MM.1S (cell line): ENCODE measurements at regions not wholly inside any gene's neighbourhood (a gene's known extent, or its start where the extent isn't known, plus 50 kb on each side); places are given as distances from the start of the nearest gene placed in this dataset.

ENCODE experiments used
- DNase-seq: peaks from one replicate; pipeline ENCODE4 v3.0.0-alpha.2; 2015
- H2AFZ ChIP-seq: fragments of 300-600 bp; sonication (generic); 2 replicates; pipeline ENCODE4 v1.6.0; 2016; ENCODE audit warnings: antibody characterized with exemption, low read length
- H3F3A ChIP-seq: fragments of 300-600 bp; sonication (generic); 2 replicates; pipeline ENCODE4 v1.6.1; 2016; ENCODE audit warnings: mild to moderate bottlenecking, antibody characterized with exemption, low read length, moderate library complexity, mixed read lengths; ENCODE audit not compliant: insufficient read depth
- H3K27ac ChIP-seq: fragments of 300-600 bp; sonication (generic); 2 replicates; pipeline ENCODE4 v1.5.1; 2016; ENCODE audit warnings: mild to moderate bottlenecking, low read length
- H3K27me3 ChIP-seq: fragments of 300-600 bp; sonication (generic); replicated peaks from 2 replicates; pipeline ENCODE4 v1.6.0; 2016; ENCODE audit warnings: low read length; ENCODE audit not compliant: insufficient read depth
- H3K36me3 ChIP-seq: fragments of 300-600 bp; sonication (generic); replicated peaks from 2 replicates; pipeline ENCODE4 v1.6.1; 2016; ENCODE audit warnings: mild to moderate bottlenecking, low read length, mixed read lengths; ENCODE audit not compliant: insufficient read depth
- H3K4me1 ChIP-seq: fragments of 300-600 bp; sonication (generic); 2 replicates; pipeline ENCODE4 v1.6.1; 2016; ENCODE audit warnings: low read length, mixed read lengths
- H3K4me2 ChIP-seq: fragments of 300-600 bp; sonication (generic); 2 replicates; pipeline ENCODE4 v1.6.0; 2016; ENCODE audit warnings: low read depth, low read length
- H3K4me3 ChIP-seq: fragments of 300-600 bp; sonication (generic); 2 replicates; pipeline ENCODE4 v1.5.1; 2016; ENCODE audit warnings: low read length, mixed read lengths
- H3K79me2 ChIP-seq: fragments of 300-600 bp; sonication (generic); 2 replicates; pipeline ENCODE4 v1.6.1; 2016; ENCODE audit warnings: mixed run types, low read length, mixed read lengths
- H3K9ac ChIP-seq: fragments of 300-600 bp; sonication (generic); 2 replicates; pipeline ENCODE4 v1.6.1; 2016; ENCODE audit warnings: low read length, mixed read lengths
- H3K9me2 ChIP-seq: fragments of 300-600 bp; sonication (generic); replicated peaks from 2 replicates; pipeline ENCODE4 v1.6.1; 2016; ENCODE audit warnings: mild to moderate bottlenecking, low read length, mixed read lengths; ENCODE audit not compliant: insufficient read depth
- H3K9me3 ChIP-seq: fragments of 300-600 bp; sonication (generic); replicated peaks from 2 replicates; pipeline ENCODE4 v1.6.1; 2016; ENCODE audit warnings: mild to moderate bottlenecking, low read length, mixed read lengths; ENCODE audit not compliant: insufficient read depth
- H4K20me1 ChIP-seq: fragments of 300-600 bp; sonication (generic); 2 replicates; pipeline ENCODE4 v1.6.1; 2016; ENCODE audit warnings: mild to moderate bottlenecking, low read length, moderate library complexity, mixed read lengths; ENCODE audit not compliant: insufficient read depth
- EZH2 ChIP-seq: fragments of 300-600 bp; sonication (generic); optimal IDR thresholded peaks from 2 replicates; pipeline ENCODE3; 2017; ENCODE audit warnings: low read depth, mild to moderate bottlenecking, antibody characterized with exemption, low read length, mixed read lengths
- EZH2phosphoT487 ChIP-seq: fragments of 300-600 bp; sonication (generic); IDR thresholded peaks from 2 replicates; pipeline ENCODE4 v1.6.1; 2018; ENCODE audit warnings: antibody characterized with exemption, low read length
- TF ChIP-seq, protein P1 (sequence below): fragments of 300-600 bp; sonication (generic); IDR thresholded peaks from 2 replicates; pipeline ENCODE4 v1.5.1; 2016; ENCODE audit warnings: antibody characterized with exemption, low read length, mixed read lengths

DNA sequence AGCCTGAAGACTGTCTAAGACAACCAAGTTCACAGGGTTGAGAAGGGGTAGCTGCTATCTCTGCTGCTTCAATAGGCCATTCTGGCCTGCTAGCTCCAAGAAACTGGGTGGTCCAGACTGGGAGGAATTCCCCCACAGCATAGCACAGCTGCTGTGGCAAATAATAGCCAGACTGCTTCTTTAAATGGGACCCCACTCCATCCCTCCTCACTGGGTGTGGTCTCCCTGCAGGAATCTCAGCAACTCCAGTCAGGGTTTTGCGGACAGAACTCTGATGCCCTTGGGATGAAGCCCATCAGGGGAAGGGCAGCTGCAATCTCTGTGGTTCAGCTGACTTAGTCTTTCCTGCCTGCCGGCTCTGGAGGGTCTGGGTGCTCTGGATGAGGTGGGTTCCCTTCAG, 1018.6 kb upstream of the DIAPH2 start:
- Histone ChIP-seq H3K4me1 (peaks cover 26% of the 10 kb centered on the region), H3K9me2 (no peaks in the 10 kb centered on the region), H4K20me1 (no peaks in the 10 kb centered on the region), H3K27ac (no peak overlapping the region), H3K36me3 (no peaks in the 10 kb centered on the region), H3K4me2 (no peak overlapping the region), H3K9me3 (no peaks in the 10 kb centered on the region), H2AFZ (no peak overlapping the region), H3K4me3 (no peak overlapping the region), H3K9ac (no peak overlapping the region), H3K79me2 (no peaks in the 10 kb centered on the region), H3K27me3 (no peaks in the 10 kb centered on the region), H3F3A (peaks cover 3% of the 10 kb centered on the region; the same call in 1 of the 2 replicates)
- no peak for DNase-seq
- TF ChIP-seq, protein P1, sequence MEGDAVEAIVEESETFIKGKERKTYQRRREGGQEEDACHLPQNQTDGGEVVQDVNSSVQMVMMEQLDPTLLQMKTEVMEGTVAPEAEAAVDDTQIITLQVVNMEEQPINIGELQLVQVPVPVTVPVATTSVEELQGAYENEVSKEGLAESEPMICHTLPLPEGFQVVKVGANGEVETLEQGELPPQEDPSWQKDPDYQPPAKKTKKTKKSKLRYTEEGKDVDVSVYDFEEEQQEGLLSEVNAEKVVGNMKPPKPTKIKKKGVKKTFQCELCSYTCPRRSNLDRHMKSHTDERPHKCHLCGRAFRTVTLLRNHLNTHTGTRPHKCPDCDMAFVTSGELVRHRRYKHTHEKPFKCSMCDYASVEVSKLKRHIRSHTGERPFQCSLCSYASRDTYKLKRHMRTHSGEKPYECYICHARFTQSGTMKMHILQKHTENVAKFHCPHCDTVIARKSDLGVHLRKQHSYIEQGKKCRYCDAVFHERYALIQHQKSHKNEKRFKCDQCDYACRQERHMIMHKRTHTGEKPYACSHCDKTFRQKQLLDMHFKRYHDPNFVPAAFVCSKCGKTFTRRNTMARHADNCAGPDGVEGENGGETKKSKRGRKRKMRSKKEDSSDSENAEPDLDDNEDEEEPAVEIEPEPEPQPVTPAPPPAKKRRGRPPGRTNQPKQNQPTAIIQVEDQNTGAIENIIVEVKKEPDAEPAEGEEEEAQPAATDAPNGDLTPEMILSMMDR = no peak
- TF ChIP-seq EZH2phosphoT487 (no peak), EZH2 (no peak)

DNA sequence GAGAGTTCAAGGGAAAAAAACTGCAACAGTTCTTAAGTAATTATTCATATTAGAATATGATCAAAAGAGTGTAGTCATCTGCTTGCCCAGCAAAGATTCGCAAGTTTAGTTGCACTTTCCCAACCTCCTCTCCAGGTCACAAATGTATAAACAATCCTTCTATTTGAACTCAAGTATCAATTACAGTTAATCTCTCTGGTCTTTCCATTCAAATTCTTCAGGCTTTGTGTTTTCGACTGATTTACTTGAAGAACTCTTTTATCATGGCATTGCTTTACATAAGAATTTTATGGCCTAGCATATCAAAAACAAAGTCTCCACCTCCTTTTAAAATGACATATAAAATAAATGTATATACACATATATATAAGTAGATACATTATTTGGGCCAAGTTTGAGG, 1009.6 kb upstream of the DIAPH2 start:
- Histone ChIP-seq H4K20me1 (no peaks in the 10 kb centered on the region), H3K4me1 (peaks cover 28% of the 10 kb centered on the region), H2AFZ (no peak overlapping the region), H3K79me2 (no peaks in the 10 kb centered on the region), H3K4me3 (no peak overlapping the region), H3F3A (0 out of 2 replicates have a peak, but pooled peaks cover 7% of the 10 kb centered on the region), H3K4me2 (no peak overlapping the region), H3K9me2 (no peaks in the 10 kb centered on the region), H3K27ac (no peak overlapping the region; the same call in 1 of the 2 replicates), H3K9ac (no peak overlapping the region), H3K27me3 (no peaks in the 10 kb centered on the region), H3K36me3 (no peaks in the 10 kb centered on the region), H3K9me3 (no peaks in the 10 kb centered on the region)
- no peak for DNase-seq
- TF ChIP-seq EZH2phosphoT487 (no peak), EZH2 (no peak)
- TF ChIP-seq, protein P1 = no peak

DNA sequence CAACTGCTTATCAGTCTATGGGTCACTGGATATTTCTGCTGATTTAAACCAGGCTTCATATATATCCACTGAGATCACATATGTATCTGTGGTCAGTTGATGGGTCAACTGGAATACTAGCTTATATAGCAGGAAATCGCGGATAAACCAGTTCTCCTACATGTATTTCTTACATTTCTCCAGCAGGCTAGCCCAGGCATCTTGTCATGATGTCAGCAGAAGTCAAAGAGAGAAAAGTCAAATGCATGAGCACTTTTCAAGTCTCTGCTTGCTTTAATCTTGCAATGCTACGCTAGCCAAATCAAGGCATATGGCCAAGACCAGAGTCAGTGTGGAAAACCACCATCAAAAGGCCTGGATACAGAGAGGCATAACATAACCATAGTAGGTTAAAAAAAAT, 1008.8 kb upstream of the DIAPH2 start:
- no peaks in the 10 kb centered on the region for H3K36me3 ChIP-seq
- H3K27ac ChIP-seq = no peak overlapping the region
- H2AFZ ChIP-seq = no peak overlapping the region
- TF ChIP-seq, protein P1 = no peak
- TF ChIP-seq EZH2phosphoT487 = no peak
- TF ChIP-seq EZH2 = no peak
- no peaks in the 10 kb centered on the region for H3K9me3 ChIP-seq
- no peaks in the 10 kb centered on the region for H4K20me1 ChIP-seq
- H3K9ac ChIP-seq = no peak overlapping the region
- no peaks in the 10 kb centered on the region for H3K27me3 ChIP-seq
- 0 out of 2 replicates have a peak, but pooled peaks cover 7% of the 10 kb centered on the region for H3F3A ChIP-seq
- no peak overlapping the region for H3K4me2 ChIP-seq
- peaks cover 28% of the 10 kb centered on the region for H3K4me1 ChIP-seq
- no peak overlapping the region for H3K4me3 ChIP-seq
- no peaks in the 10 kb centered on the region for H3K79me2 ChIP-seq
- no peaks in the 10 kb centered on the region for H3K9me2 ChIP-seq
- no peak for DNase-seq
